BJ (cell line): ENCODE measurements at regions not wholly inside any gene's neighbourhood (a gene's known extent, or its start where the extent isn't known, plus 50 kb on each side); places are given as distances from the start of the nearest gene placed in this dataset. TPM values are rescaled to one million over a fixed set of nuclear protein-coding genes. Genes with fewer than 3 reads are reported as not detected.

Experiments
- small RNA-seq: library from RNA; depleted of rRNA; stranded (forward); fragments of <200 nt; gene quantifications from one replicate; pipeline ENCODE3, GENCODE V24; 2012; ENCODE audit warnings: low replicate concordance, low read depth; ENCODE audit not compliant: insufficient read length

Small RNA genes in the stretch of these regions (small RNA-seq; reads per million reads assigned to genes)
- gene AL031777.2: not detected
- gene HIST1H2AD: not detected
- not detected for gene HIST1H2APS3
- gene HIST1H4G: not detected
- not detected for gene LARP1P1
